HEK293 (cell line): ENCODE measurements at regions not wholly inside any gene's neighbourhood (a gene's known extent, or its start where the extent isn't known, plus 50 kb on each side); places are given as distances from the start of the nearest gene placed in this dataset.

ENCODE experiments used
- CTCF ChIA-PET: fragments of 350-600 bp; formaldehyde crosslinking; extraction: SDS; loops from one replicate; lab custom pipeline; 2021; ENCODE audit warnings: antibody characterized with exemption; lab: Yijun Ruan, JAX
- POLR2A ChIA-PET: fragments of 300-600 bp; formaldehyde crosslinking; extraction: SDS; loops from one replicate; lab custom pipeline; 2020; ENCODE audit warnings: antibody characterized with exemption, inconsistent platforms; lab: Yijun Ruan, JAX
- H3K27ac ChIP-seq: fragments of 200-500 bp; sonication (Bioruptor generic); 2 replicates; pipeline ENCODE4 v1.5.1; 2014; ENCODE audit warnings: low read depth, low read length, control low read depth, inconsistent platforms; ENCODE audit errors: extremely low read depth
- H3K36me3 ChIP-seq, 2 experiments: fragments of 200-500 bp in 1 of 2; sonication (Bioruptor generic) in 1 of 2; 1 replicate in 1 of 2; 2 replicates in 1 of 2; pipeline ENCODE4 v1.5.1; 2014 to 2017; ENCODE audit warnings: inconsistent platforms in 2 of 2, low read length in 2 of 2; ENCODE audit not compliant: control insufficient read depth in 2 of 2, insufficient read depth in 1 of 2
- H3K4me1 ChIP-seq: fragments of 200-500 bp; sonication (Bioruptor generic); 2 replicates; pipeline ENCODE4 v1.5.1; 2014; ENCODE audit warnings: mild to moderate bottlenecking, low read length, inconsistent platforms; ENCODE audit not compliant: control insufficient read depth, insufficient read depth
- H3K4me3 ChIP-seq: 2 replicates; pipeline ENCODE4 v1.5.1; 2011; ENCODE audit warnings: low read depth, mild to moderate bottlenecking, control low read depth, low read length, moderate library complexity
- H3K9me3 ChIP-seq: fragments of 200-500 bp; sonication (Bioruptor generic); 2 replicates; pipeline ENCODE4 v1.5.1; 2014; ENCODE audit warnings: low read depth, low read length, inconsistent platforms; ENCODE audit not compliant: control insufficient read depth, insufficient read depth
- GFI1B ChIP-seq: fragments of 450-650 bp; formaldehyde crosslinking; IDR thresholded peaks from 2 replicates; pipeline ENCODE4 v1.5.1; 2016; ENCODE audit warnings: missing biosample characterization, missing genetic modification characterization
- KLF16 ChIP-seq: fragments of 450-650 bp; formaldehyde crosslinking; IDR thresholded peaks from 2 replicates; pipeline ENCODE4 v1.5.1; 2017; ENCODE audit warnings: missing biosample characterization, missing genetic modification characterization
- KLF9 ChIP-seq: fragments of 450-650 bp; formaldehyde crosslinking; IDR thresholded peaks from 2 replicates; pipeline ENCODE4 v1.5.1; 2016; ENCODE audit warnings: missing biosample characterization, missing genetic modification characterization, low read depth
- SP2 ChIP-seq: fragments of 450-650 bp; formaldehyde crosslinking; IDR thresholded peaks from 2 replicates; pipeline ENCODE4 v1.5.1; 2016; ENCODE audit warnings: missing biosample characterization, missing genetic modification characterization
- TRIM28 ChIP-seq: IDR thresholded peaks from 2 replicates; pipeline ENCODE4 v1.6.1; 2011; ENCODE audit warnings: low read length, control low read depth, borderline replicate concordance
- YY1 ChIP-seq: fragments of 450-650 bp; formaldehyde crosslinking; IDR thresholded peaks from 2 replicates; pipeline ENCODE4 v1.5.1; 2018; ENCODE audit warnings: missing biosample characterization, missing genetic modification characterization
- ZBTB7A ChIP-seq: fragments of 450-650 bp; formaldehyde crosslinking; IDR thresholded peaks from 2 replicates; pipeline ENCODE4 v1.5.1; 2016; ENCODE audit warnings: low read depth, missing biosample characterization, missing genetic modification characterization
- ZEB2 ChIP-seq: fragments of 450-650 bp; formaldehyde crosslinking; IDR thresholded peaks from 2 replicates; pipeline ENCODE4 v1.5.1; 2016; ENCODE audit warnings: missing biosample characterization, missing genetic modification characterization
- ZNF146 ChIP-seq: fragments of 450-650 bp; formaldehyde crosslinking; IDR thresholded peaks from 2 replicates; pipeline ENCODE4 v1.5.1; 2016; ENCODE audit warnings: missing biosample characterization, missing genetic modification characterization
- ZNF148 ChIP-seq: fragments of 450-650 bp; formaldehyde crosslinking; IDR thresholded peaks from 2 replicates; pipeline ENCODE4 v1.5.0; 2017; ENCODE audit warnings: missing biosample characterization, missing genetic modification characterization, borderline replicate concordance
- ZNF19 ChIP-seq: fragments of 450-650 bp; formaldehyde crosslinking; IDR thresholded peaks from 2 replicates; pipeline ENCODE4; 2016; ENCODE audit warnings: missing biosample characterization, missing genetic modification characterization, low read depth
- ZNF24 ChIP-seq: fragments of 450-650 bp; formaldehyde crosslinking; IDR thresholded peaks from 2 replicates; pipeline ENCODE4 v1.5.1; 2016; ENCODE audit warnings: missing biosample characterization, missing genetic modification characterization
- ZNF449 ChIP-seq: fragments of 450-650 bp; formaldehyde crosslinking; IDR thresholded peaks from 2 replicates; pipeline ENCODE4 v1.5.1; 2017; ENCODE audit warnings: missing biosample characterization, mild to moderate bottlenecking, missing genetic modification characterization, moderate library complexity
- ZNF510 ChIP-seq: fragments of 450-650 bp; formaldehyde crosslinking; IDR thresholded peaks from 2 replicates; pipeline ENCODE4 v1.5.1; 2018; ENCODE audit warnings: mild to moderate bottlenecking, missing genetic modification characterization, missing biosample characterization; ENCODE audit not compliant: insufficient replicate concordance
- ZNF513 ChIP-seq: fragments of 450-650 bp; IDR thresholded peaks from 2 replicates; pipeline ENCODE4 v1.5.1; 2018; ENCODE audit warnings: missing biosample characterization, missing genetic modification characterization
- ZNF549 ChIP-seq: fragments of 450-650 bp; IDR thresholded peaks from 2 replicates; pipeline ENCODE4 v1.5.1; 2018; ENCODE audit warnings: missing biosample characterization, missing genetic modification characterization, mild to moderate bottlenecking, inconsistent platforms, moderate library complexity
- ZNF596 ChIP-seq: fragments of 450-650 bp; IDR thresholded peaks from 2 replicates; pipeline ENCODE4 v1.5.0; 2018; ENCODE audit warnings: missing biosample characterization, mild to moderate bottlenecking, missing genetic modification characterization, moderate library complexity
- ZNF639 ChIP-seq: fragments of 450-650 bp; formaldehyde crosslinking; IDR thresholded peaks from 2 replicates; pipeline ENCODE4 v1.5.1; 2016; ENCODE audit warnings: missing biosample characterization, missing genetic modification characterization
- ZNF658 ChIP-seq: fragments of 450-650 bp; formaldehyde crosslinking; IDR thresholded peaks from 2 replicates; pipeline ENCODE4; 2016; ENCODE audit warnings: missing biosample characterization, missing genetic modification characterization
- ZNF670 ChIP-seq: fragments of 450-650 bp; formaldehyde crosslinking; IDR thresholded peaks from 2 replicates; pipeline ENCODE4 v1.5.1; 2016; ENCODE audit warnings: missing biosample characterization, missing genetic modification characterization, low read depth
- ZNF830 ChIP-seq: fragments of 450-650 bp; IDR thresholded peaks from 2 replicates; pipeline ENCODE4 v1.5.0; 2018; ENCODE audit warnings: missing biosample characterization, missing genetic modification characterization, low read depth, mild to moderate bottlenecking, moderate library complexity
- ZNF843 ChIP-seq: fragments of 450-650 bp; formaldehyde crosslinking; IDR thresholded peaks from 2 replicates; pipeline ENCODE4 v1.5.1; 2016; ENCODE audit warnings: missing biosample characterization, missing genetic modification characterization
- TF ChIP-seq, protein P1 (sequence below): fragments of 450-650 bp; formaldehyde crosslinking; IDR thresholded peaks from 2 replicates; pipeline ENCODE4 v1.5.1; 2016; ENCODE audit warnings: missing biosample characterization, missing genetic modification characterization
- TF ChIP-seq, protein P2 (sequence below): fragments of 450-650 bp; formaldehyde crosslinking; IDR thresholded peaks from 2 replicates; pipeline ENCODE4 v1.5.1; 2016; ENCODE audit warnings: missing biosample characterization, missing genetic modification characterization

- TF ChIP-seq, protein P1, sequence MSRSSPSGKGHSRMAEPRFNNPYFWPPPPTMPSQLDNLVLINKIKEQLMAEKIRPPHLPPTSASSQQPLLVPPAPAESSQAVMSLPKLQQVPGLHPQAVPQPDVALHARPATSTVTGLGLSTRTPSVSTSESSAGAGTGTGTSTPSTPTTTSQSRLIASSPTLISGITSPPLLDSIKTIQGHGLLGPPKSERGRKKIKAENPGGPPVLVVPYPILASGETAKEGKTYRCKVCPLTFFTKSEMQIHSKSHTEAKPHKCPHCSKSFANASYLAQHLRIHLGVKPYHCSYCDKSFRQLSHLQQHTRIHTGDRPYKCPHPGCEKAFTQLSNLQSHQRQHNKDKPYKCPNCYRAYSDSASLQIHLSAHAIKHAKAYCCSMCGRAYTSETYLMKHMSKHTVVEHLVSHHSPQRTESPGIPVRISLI (tag by site-specific recombination) = no peak
- TF ChIP-seq TRIM28 = 0 out of 2 replicates have a peak, but pooled peaks have one; percentile 62
- no peak for TF ChIP-seq YY1 (tag by site-specific recombination)
- no peak for TF ChIP-seq SP2 (tag by site-specific recombination)
- TF ChIP-seq ZNF596 (tag by site-specific recombination) = no peak
- no peak for TF ChIP-seq ZNF639
- TF ChIP-seq ZEB2 = no peak
- no peak for TF ChIP-seq KLF9 (tag by site-specific recombination)
- TF ChIP-seq ZNF148 = no peak
- TF ChIP-seq, all 188 proteins: peak for 18
Measured at GRCh38 chr1:74964508-74965102, 169.6 kb upstream of the LHX8 start (continued).

- CTCF ChIA-PET = no interaction called here
- no peaks in the 10 kb centered on the region for H3K4me1 ChIP-seq
- no peak overlapping the region for H3K27ac ChIP-seq
- no peaks in the 10 kb centered on the region for H3K36me3 ChIP-seq
- POLR2A ChIA-PET = no interaction called here
- no peak overlapping the region for H3K4me3 ChIP-seq
- H3K9me3 ChIP-seq = no peaks in the 10 kb centered on the region
- TF ChIP-seq, protein P1 (tag by site-specific recombination) = no peak
- TF ChIP-seq ZNF513 (tag by site-specific recombination) (no peak), ZNF549 (tag by site-specific recombination) (no peak), ZNF146 (tag by site-specific recombination) (no peak), ZNF670 (no peak), ZNF510 (tag by site-specific recombination) (no peak), ZNF19 (tag by site-specific recombination) (no peak), GFI1B (tag by site-specific recombination) (no peak), ZNF830 (no peak), ZNF843 (tag by site-specific recombination) (no peak), ZNF658 (tag by site-specific recombination) (no peak), ZBTB7A (tag by site-specific recombination) (no peak), ZNF148 (no peak), ZNF24 (no peak), KLF16 (tag by site-specific recombination) (no peak), ZNF449 (tag by site-specific recombination) (no peak)
- TF ChIP-seq, protein P2, sequence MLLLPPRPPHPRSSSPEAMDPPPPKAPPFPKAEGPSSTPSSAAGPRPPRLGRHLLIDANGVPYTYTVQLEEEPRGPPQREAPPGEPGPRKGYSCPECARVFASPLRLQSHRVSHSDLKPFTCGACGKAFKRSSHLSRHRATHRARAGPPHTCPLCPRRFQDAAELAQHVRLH (tag by site-specific recombination) = no peak
Measured at GRCh38 chr1:74969566-74970135, 164.5 kb upstream of the LHX8 start.
